ENCODE measurements at regions not wholly inside any gene's neighbourhood (a gene's known extent, or its start where the extent isn't known, plus 50 kb on each side); places are given as distances from the start of the nearest gene placed in this dataset.

DNA sequence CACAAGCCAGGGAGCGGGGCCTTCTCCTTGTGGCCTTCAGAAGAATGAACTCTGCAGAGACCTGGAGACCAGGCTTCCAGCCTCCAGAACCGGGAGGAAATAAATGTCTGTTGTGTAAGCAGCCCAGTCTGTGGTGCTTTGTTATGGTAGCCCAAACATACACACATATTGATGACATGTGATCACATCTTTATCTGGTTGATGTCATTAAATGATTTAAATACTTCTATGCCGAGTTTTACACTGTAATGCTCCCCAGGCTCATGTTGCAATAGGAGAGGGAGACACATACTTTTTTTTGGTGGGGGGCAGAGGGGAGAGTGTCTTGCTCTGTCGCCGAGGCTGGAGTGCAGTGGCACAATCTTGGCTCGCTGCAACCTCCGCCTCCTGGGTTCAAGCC, 188.0 kb upstream of the IRS2 start:
- H3K4me1 ChIP-seq, result no peaks in the 10 kb centered on the region
- TF ChIP-seq, protein P1, sequence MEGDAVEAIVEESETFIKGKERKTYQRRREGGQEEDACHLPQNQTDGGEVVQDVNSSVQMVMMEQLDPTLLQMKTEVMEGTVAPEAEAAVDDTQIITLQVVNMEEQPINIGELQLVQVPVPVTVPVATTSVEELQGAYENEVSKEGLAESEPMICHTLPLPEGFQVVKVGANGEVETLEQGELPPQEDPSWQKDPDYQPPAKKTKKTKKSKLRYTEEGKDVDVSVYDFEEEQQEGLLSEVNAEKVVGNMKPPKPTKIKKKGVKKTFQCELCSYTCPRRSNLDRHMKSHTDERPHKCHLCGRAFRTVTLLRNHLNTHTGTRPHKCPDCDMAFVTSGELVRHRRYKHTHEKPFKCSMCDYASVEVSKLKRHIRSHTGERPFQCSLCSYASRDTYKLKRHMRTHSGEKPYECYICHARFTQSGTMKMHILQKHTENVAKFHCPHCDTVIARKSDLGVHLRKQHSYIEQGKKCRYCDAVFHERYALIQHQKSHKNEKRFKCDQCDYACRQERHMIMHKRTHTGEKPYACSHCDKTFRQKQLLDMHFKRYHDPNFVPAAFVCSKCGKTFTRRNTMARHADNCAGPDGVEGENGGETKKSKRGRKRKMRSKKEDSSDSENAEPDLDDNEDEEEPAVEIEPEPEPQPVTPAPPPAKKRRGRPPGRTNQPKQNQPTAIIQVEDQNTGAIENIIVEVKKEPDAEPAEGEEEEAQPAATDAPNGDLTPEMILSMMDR (IDR thresholded peaks at IDR 0.05), result no peak
- no peaks in the 10 kb centered on the region for H3K36me3 ChIP-seq
- H3K4me3 ChIP-seq, result no peak overlapping the region
- intact Hi-C loops (cut with DNase I), result no loop called here
- H3K27me3 ChIP-seq, result no peaks in the 10 kb centered on the region
- H3K27ac ChIP-seq, result no peak overlapping the region
- DNase-seq (ENCODE audit: low spot score in 2 of 2), result no peak
- H3K9me3 ChIP-seq, result peaks cover 0 to 6% of the 10 kb centered on the region in 2 donors

DNA sequence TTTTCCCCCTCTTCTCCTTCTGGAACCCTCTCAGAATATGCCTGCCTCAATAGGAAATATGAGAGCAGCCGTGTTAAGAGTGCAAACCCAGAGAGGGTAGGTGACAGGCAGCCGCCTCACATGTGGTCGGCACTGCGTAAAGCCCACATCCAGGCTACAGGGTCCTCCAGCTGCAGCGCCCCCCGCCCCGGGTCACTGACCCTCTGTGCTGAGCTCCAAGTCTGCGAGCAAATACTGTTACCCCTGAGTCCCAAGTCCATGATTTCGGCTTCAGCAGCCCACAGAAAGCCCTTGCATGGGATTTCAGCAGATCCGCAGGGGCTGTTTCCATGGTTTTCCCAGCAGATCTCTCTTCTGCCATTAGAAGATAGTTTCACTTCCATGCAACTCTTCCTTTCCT, 186.9 kb upstream of the IRS2 start:
- Histone ChIP-seq H3K27me3 (no peaks in the 10 kb centered on the region), H3K4me3 (no peak overlapping the region), H3K9me3 (peaks cover 0 to 6% of the 10 kb centered on the region in 2 donors), H3K36me3 (no peaks in the 10 kb centered on the region), H3K27ac (no peak overlapping the region), H3K4me1 (no peaks in the 10 kb centered on the region)
- TF ChIP-seq, protein P1 (IDR thresholded peaks at IDR 0.05), result no peak
- intact Hi-C loops (cut with DNase I), result no loop called here
- no peak for DNase-seq (ENCODE audit: low spot score in 2 of 2)

- Histone ChIP-seq H3K4me1 (no peaks in the 10 kb centered on the region), H3K4me3 (no peak overlapping the region), H3K27ac (no peak overlapping the region), H3K27me3 (no peaks in the 10 kb centered on the region), H3K36me3 (no peaks in the 10 kb centered on the region), H3K9me3 (peaks cover 0 to 6% of the 10 kb centered on the region in 2 donors)
- intact Hi-C loops (cut with DNase I), result no loop called here
- TF ChIP-seq, protein P1 (IDR thresholded peaks at IDR 0.05), result no peak
- DNase-seq (ENCODE audit: low spot score in 2 of 2), result no peak
These were observed 185.2 kb upstream of the IRS2 start for GRCh38 chr13:109971456-109972090.

- Histone ChIP-seq H3K4me1 (no peaks in the 10 kb centered on the region), H3K9me3 (peaks cover 0 to 6% of the 10 kb centered on the region in 2 donors), H3K27me3 (no peaks in the 10 kb centered on the region), H3K4me3 (no peak overlapping the region), H3K36me3 (no peaks in the 10 kb centered on the region), H3K27ac (no peak overlapping the region)
- TF ChIP-seq, protein P1 (IDR thresholded peaks at IDR 0.05), result no peak
- intact Hi-C loops (cut with DNase I), result no loop called here
- DNase-seq (ENCODE audit: low spot score in 2 of 2), result no peak
These were observed 184.6 kb upstream of the IRS2 start for GRCh38 chr13:109971006-109971405.

- Histone ChIP-seq H3K9me3 (peaks cover 0 to 6% of the 10 kb centered on the region in 2 donors), H3K36me3 (no peaks in the 10 kb centered on the region), H3K4me1 (no peaks in the 10 kb centered on the region), H3K27me3 (no peaks in the 10 kb centered on the region), H3K4me3 (no peak overlapping the region), H3K27ac (no peak overlapping the region)
- DNase-seq (ENCODE audit: low spot score in 2 of 2), result no peak
- intact Hi-C loops (cut with DNase I), result no loop called here
- TF ChIP-seq, protein P1 (IDR thresholded peaks at IDR 0.05), result no peak
These were observed 182.6 kb upstream of the IRS2 start for GRCh38 chr13:109968876-109969577.

Measured in ascending aorta (tissue), 2 donors.